BLaER1 (cell line): ENCODE measurements at regions not wholly inside any gene's neighbourhood (a gene's known extent, or its start where the extent isn't known, plus 50 kb on each side); places are given as distances from the start of the nearest gene placed in this dataset.

Experiments used
- H3K27ac ChIP-seq: shearing (Covaris generic); formaldehyde crosslinking; 2 replicates; pipeline ENCODE4 v1.8.1; 2022
- H3K27me3 ChIP-seq: shearing (Covaris generic); formaldehyde crosslinking; 2 replicates; pipeline ENCODE4 v1.8.1; 2022
- H3K36me3 ChIP-seq: shearing (Covaris generic); formaldehyde crosslinking; 2 replicates; pipeline ENCODE4 v1.8.1; 2022
- H3K4me1 ChIP-seq: shearing (Covaris generic); formaldehyde crosslinking; 2 replicates; pipeline ENCODE4 v1.8.1; 2022
- H3K4me2 ChIP-seq: shearing (Covaris generic); formaldehyde crosslinking; 2 replicates; pipeline ENCODE4 v1.8.1; 2022
- H3K4me3 ChIP-seq: shearing (Covaris generic); formaldehyde crosslinking; 2 replicates; pipeline ENCODE4 v1.8.1; 2022
- H3K9ac ChIP-seq: shearing (Covaris generic); formaldehyde crosslinking; 2 replicates; pipeline ENCODE4 v1.8.1; 2022
- H3K9me3 ChIP-seq: shearing (Covaris generic); formaldehyde crosslinking; 2 replicates; pipeline ENCODE4 v1.8.1; 2022
- H4K20me1 ChIP-seq: shearing (Covaris generic); formaldehyde crosslinking; 2 replicates; pipeline ENCODE4 v1.8.1; 2022
- Cebpa-rat ChIP-seq: shearing (Covaris generic); IDR thresholded peaks from 2 replicates; pipeline ENCODE4 v1.8.1; 2022

DNA sequence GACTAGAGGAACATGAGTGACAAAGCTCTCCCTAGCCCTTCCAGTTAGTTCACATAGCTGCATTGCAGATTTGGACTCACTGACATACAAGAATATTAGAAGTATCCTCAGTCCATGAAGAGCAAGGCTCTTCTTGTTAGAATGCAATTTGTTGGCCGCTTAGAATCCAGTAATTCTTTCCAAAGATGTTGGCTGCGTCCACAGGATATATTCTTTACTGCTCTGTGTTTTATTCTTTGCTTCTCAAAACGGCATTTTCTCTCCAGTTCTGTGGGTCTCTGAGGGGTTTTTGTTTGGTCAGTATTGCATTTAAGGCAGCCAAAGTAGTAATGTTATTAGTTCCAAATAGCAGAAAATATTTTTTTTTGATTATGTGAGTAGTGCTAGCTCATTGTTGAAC, 588.6 kb downstream of the DNAJB9 start:
- no peak for TF ChIP-seq Cebpa-rat
- H3K27ac ChIP-seq, result no peak overlapping the region

GRCh38 chr7:109176661-109177060, 607.0 kb downstream of the DNAJB9 start:
- Histone ChIP-seq H3K4me2 (no peak overlapping the region), H3K36me3 (no peaks in the 10 kb centered on the region), H3K9me3 (no peaks in the 10 kb centered on the region), H3K4me3 (no peak overlapping the region), H3K4me1 (no peaks in the 10 kb centered on the region), H3K27me3 (no peaks in the 10 kb centered on the region), H3K27ac (no peak overlapping the region), H4K20me1 (no peaks in the 10 kb centered on the region), H3K9ac (no peak overlapping the region)
- no peak for TF ChIP-seq Cebpa-rat

More for the DNA sequence above, 588.6 kb downstream of the DNAJB9 start:
- H3K9ac ChIP-seq, result no peak overlapping the region
- H3K4me1 ChIP-seq, result no peaks in the 10 kb centered on the region
- no peaks in the 10 kb centered on the region for H4K20me1 ChIP-seq
- no peaks in the 10 kb centered on the region for H3K27me3 ChIP-seq
- H3K4me2 ChIP-seq, result no peak overlapping the region
- no peaks in the 10 kb centered on the region for H3K36me3 ChIP-seq
- H3K9me3 ChIP-seq, result no peaks in the 10 kb centered on the region
- no peak overlapping the region for H3K4me3 ChIP-seq

DNA sequence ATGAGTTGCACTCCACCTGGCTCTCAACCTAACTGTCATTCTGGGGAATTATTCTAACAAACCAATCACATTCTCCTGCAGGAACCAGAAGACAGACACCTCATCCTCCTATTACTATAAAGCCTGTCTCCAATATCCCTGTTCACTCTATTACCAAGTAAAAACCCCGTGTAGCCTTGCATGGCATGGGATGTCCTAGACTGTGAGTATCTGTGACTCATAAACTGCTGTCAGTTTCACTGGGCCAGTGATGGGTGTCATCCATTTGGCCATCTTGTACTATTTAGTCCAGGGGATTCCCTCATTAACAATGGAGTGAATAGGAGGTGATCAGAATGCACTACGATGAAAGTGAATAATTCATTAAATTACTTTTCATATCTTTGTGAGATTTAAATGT, 608.7 kb downstream of the DNAJB9 start:
- peaks cover 7% of the 10 kb centered on the region for H3K9me3 ChIP-seq
- no peaks in the 10 kb centered on the region for H3K27me3 ChIP-seq
- H3K9ac ChIP-seq, result no peak overlapping the region
- no peak overlapping the region for H3K27ac ChIP-seq
- no peaks in the 10 kb centered on the region for H3K4me1 ChIP-seq
- no peak overlapping the region for H3K4me3 ChIP-seq
- H4K20me1 ChIP-seq, result no peaks in the 10 kb centered on the region
- H3K36me3 ChIP-seq, result no peaks in the 10 kb centered on the region
- no peak for TF ChIP-seq Cebpa-rat
- H3K4me2 ChIP-seq, result no peak overlapping the region

- Histone ChIP-seq H3K27ac (no peak overlapping the region), H3K4me1 (no peaks in the 10 kb centered on the region), H3K4me3 (no peak overlapping the region), H3K4me2 (no peak overlapping the region), H3K9ac (no peak overlapping the region), H3K9me3 (peaks cover 7% of the 10 kb centered on the region), H4K20me1 (no peaks in the 10 kb centered on the region), H3K36me3 (no peaks in the 10 kb centered on the region), H3K27me3 (no peaks in the 10 kb centered on the region)
- TF ChIP-seq Cebpa-rat, result no peak
Observed at GRCh38 chr7:109179601-109180000, 609.9 kb downstream of the DNAJB9 start.

GRCh38 chr7:109190766-109191398, 621.2 kb downstream of the DNAJB9 start:
- Histone ChIP-seq H3K4me1 (no peaks in the 10 kb centered on the region), H3K27ac (no peak overlapping the region), H3K4me3 (no peak overlapping the region), H3K9me3 (no peaks in the 10 kb centered on the region), H3K36me3 (no peaks in the 10 kb centered on the region), H3K9ac (no peak overlapping the region), H3K27me3 (no peaks in the 10 kb centered on the region), H4K20me1 (no peaks in the 10 kb centered on the region), H3K4me2 (no peak overlapping the region)
- TF ChIP-seq Cebpa-rat, result no peak

DNA sequence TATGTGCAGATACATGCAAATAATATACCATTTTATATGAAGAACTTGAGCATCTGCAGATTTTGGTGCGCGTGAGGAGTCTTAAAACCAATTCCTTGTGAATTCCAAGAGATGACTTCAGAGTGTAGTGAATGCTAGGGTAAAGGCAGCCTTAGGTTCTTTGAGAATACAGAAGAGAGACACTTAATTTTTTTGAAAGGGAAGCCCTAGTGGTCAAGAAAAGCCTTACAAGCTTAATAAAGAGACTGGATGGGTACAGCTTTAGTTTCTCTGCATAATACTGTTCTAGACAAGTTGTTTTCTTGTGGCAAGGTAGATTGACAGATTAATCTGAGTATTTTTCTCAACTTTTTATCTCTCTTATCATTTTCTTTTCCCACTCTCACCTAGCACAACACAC, 636.5 kb downstream of the DNAJB9 start:
- Histone ChIP-seq H3K4me2 (no peak overlapping the region), H3K27ac (no peak overlapping the region), H3K4me3 (no peak overlapping the region), H4K20me1 (no peaks in the 10 kb centered on the region), H3K9me3 (no peaks in the 10 kb centered on the region), H3K9ac (no peak overlapping the region), H3K36me3 (no peaks in the 10 kb centered on the region), H3K4me1 (no peaks in the 10 kb centered on the region), H3K27me3 (no peaks in the 10 kb centered on the region)
- no peak for TF ChIP-seq Cebpa-rat

DNA sequence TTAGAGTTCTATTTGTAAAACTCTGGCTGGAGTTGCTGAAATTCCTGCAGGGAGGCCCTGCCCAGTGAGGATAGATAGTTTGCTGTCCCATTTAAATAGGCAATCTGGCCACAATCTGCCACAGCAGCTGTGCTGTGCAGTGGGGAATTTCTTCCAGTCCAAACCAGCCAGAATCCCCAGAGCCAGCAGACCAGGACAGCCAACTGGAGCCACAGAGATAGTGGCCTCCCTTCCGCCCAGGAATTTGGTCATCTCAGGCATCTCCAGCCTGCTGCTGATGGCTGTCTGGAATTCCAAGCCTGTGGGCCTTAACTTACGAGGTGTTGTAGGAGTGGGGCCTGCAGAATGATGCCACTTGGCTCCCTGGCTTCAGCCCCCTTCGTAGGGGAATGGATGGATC, 643.4 kb downstream of the DNAJB9 start:
- Histone ChIP-seq H3K27ac (no peak overlapping the region), H3K4me1 (no peaks in the 10 kb centered on the region), H3K4me3 (no peak overlapping the region), H3K9me3 (0 out of 2 replicates have a peak, but pooled peaks cover 7% of the 10 kb centered on the region), H3K9ac (no peak overlapping the region), H3K4me2 (no peak overlapping the region), H3K36me3 (no peaks in the 10 kb centered on the region), H4K20me1 (no peaks in the 10 kb centered on the region), H3K27me3 (no peaks in the 10 kb centered on the region)
- TF ChIP-seq Cebpa-rat, result no peak

DNA sequence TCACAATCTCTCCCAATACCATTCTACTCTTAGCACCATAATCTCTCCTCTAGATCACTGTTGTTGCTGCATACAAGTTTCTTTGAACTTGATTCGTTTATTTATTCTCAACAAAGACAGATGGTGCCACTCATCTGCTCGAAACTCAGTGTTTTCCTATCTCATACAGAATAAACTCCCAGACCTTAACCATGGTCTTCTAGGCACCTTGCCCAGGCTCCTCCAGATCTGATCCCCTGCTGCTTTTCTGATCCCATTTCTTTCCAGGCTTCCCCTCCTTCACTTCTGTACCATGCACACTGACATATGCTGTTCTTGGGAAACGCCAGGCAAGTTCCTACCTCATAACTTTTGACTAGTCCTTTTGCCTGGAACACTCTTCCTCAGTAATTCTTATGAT, 645.7 kb downstream of the DNAJB9 start:
- Histone ChIP-seq H3K27me3 (no peaks in the 10 kb centered on the region), H3K36me3 (no peaks in the 10 kb centered on the region), H3K9me3 (0 out of 2 replicates have a peak, but pooled peaks cover 7% of the 10 kb centered on the region), H4K20me1 (no peaks in the 10 kb centered on the region), H3K4me3 (no peak overlapping the region), H3K4me1 (no peaks in the 10 kb centered on the region), H3K4me2 (no peak overlapping the region), H3K9ac (no peak overlapping the region), H3K27ac (no peak overlapping the region)
- no peak for TF ChIP-seq Cebpa-rat

GRCh38 chr7:109224100-109224499, 654.4 kb downstream of the DNAJB9 start:
- H4K20me1 ChIP-seq, result no peaks in the 10 kb centered on the region
- H3K27me3 ChIP-seq, result no peaks in the 10 kb centered on the region
- TF ChIP-seq Cebpa-rat, result no peak
- H3K4me1 ChIP-seq, result no peaks in the 10 kb centered on the region
- H3K4me2 ChIP-seq, result no peak overlapping the region
- H3K4me3 ChIP-seq, result no peak overlapping the region
- no peaks in the 10 kb centered on the region for H3K9me3 ChIP-seq
- no peaks in the 10 kb centered on the region for H3K36me3 ChIP-seq
- H3K27ac ChIP-seq, result no peak overlapping the region
- no peak overlapping the region for H3K9ac ChIP-seq

- H3K27ac ChIP-seq, result no peak overlapping the region
- no peak for TF ChIP-seq Cebpa-rat
- no peaks in the 10 kb centered on the region for H4K20me1 ChIP-seq
- no peak overlapping the region for H3K4me2 ChIP-seq
- H3K27me3 ChIP-seq, result no peaks in the 10 kb centered on the region
- H3K9ac ChIP-seq, result no peak overlapping the region
- H3K4me1 ChIP-seq, result no peaks in the 10 kb centered on the region
- no peak overlapping the region for H3K4me3 ChIP-seq
- no peaks in the 10 kb centered on the region for H3K36me3 ChIP-seq
- H3K9me3 ChIP-seq, result no peaks in the 10 kb centered on the region
Observed at GRCh38 chr7:109226699-109227098, 657.0 kb downstream of the DNAJB9 start.

GRCh38 chr7:109235316-109235715, 665.6 kb downstream of the DNAJB9 start:
- Histone ChIP-seq H3K9ac (no peak overlapping the region), H3K27ac (no peak overlapping the region), H3K4me2 (no peak overlapping the region), H3K9me3 (peaks cover 17% of the 10 kb centered on the region), H3K4me1 (no peaks in the 10 kb centered on the region), H3K4me3 (no peak overlapping the region), H3K36me3 (no peaks in the 10 kb centered on the region), H3K27me3 (no peaks in the 10 kb centered on the region), H4K20me1 (no peaks in the 10 kb centered on the region)
- no peak for TF ChIP-seq Cebpa-rat
